HG02970 (cell line): ENCODE measurements at regions not wholly inside any gene's neighbourhood (a gene's known extent, or its start where the extent isn't known, plus 50 kb on each side); places are given as distances from the start of the nearest gene placed in this dataset.

Source experiments
- ATAC-seq: cut with Tn5 transposase; IDR thresholded peaks from one replicate; pipeline ENCODE4 v1.9.1; 2021; ENCODE audit warnings: mild to moderate bottlenecking, moderate library complexity, moderate number of reproducible peaks; ENCODE audit not compliant: unreplicated experiment, low FRiP score

- ATAC-seq = no peak
These were observed 69.7 kb downstream of the PSMB1 start for GRCh38 chr6:170483413-170483812.

GRCh38 chr6:170480050-170480692, 72.9 kb downstream of the PSMB1 start:
- ATAC-seq = no peak

GRCh38 chr6:170476360-170476759, 76.7 kb downstream of the PSMB1 start:
- ATAC-seq = no peak

- ATAC-seq = no peak
These were observed 78.0 kb downstream of the PSMB1 start for GRCh38 chr6:170475118-170475517.

- no peak for ATAC-seq
These were observed 79.3 kb downstream of the PSMB1 start for GRCh38 chr6:170473801-170474200.

GRCh38 chr6:170473301-170473717, 79.8 kb downstream of the PSMB1 start:
- no peak for ATAC-seq

- ATAC-seq = no peak
These were observed 81.6 kb downstream of the PSMB1 start for GRCh38 chr6:170471491-170471890.

GRCh38 chr6:170470734-170471133, 82.4 kb downstream of the PSMB1 start:
- no peak for ATAC-seq

- ATAC-seq = no peak
These were observed 88.6 kb downstream of the PSMB1 start for GRCh38 chr6:170464524-170464979.

GRCh38 chr6:170464080-170464479, 89.0 kb downstream of the PSMB1 start:
- no peak for ATAC-seq

- ATAC-seq = no peak
These were observed 89.9 kb downstream of the PSMB1 start for GRCh38 chr6:170463101-170463721.

- no peak for ATAC-seq
These were observed 90.6 kb downstream of the PSMB1 start for GRCh38 chr6:170462366-170463020.

GRCh38 chr6:170461556-170462365, 91.3 kb downstream of the PSMB1 start:
- no peak for ATAC-seq

- ATAC-seq = no peak
These were observed 92.0 kb downstream of the PSMB1 start for GRCh38 chr6:170461111-170461510.

GRCh38 chr6:170460641-170461040, 92.5 kb downstream of the PSMB1 start:
- ATAC-seq = no peak

GRCh38 chr6:170459451-170459850, 93.7 kb downstream of the PSMB1 start:
- peak; percentile 83 for ATAC-seq

GRCh38 chr6:170456886-170457698, 96.0 kb downstream of the PSMB1 start:
- ATAC-seq = no peak
